HG03025 (cell line): ENCODE measurements at regions not wholly inside any gene's neighbourhood (a gene's known extent, or its start where the extent isn't known, plus 50 kb on each side); places are given as distances from the start of the nearest gene placed in this dataset.

Experiments used
- ATAC-seq: cut with Tn5 transposase; IDR thresholded peaks from one replicate; pipeline ENCODE4 v1.9.1; 2021; ENCODE audit warnings: mild to moderate bottlenecking, moderate library complexity; ENCODE audit not compliant: unreplicated experiment, low FRiP score

GRCh38 chr10:78617631-78618030, 451.1 kb upstream of the ZMIZ1 start:
- no peak for ATAC-seq

GRCh38 chr10:78618050-78618449, 450.7 kb upstream of the ZMIZ1 start:
- ATAC-seq: no peak

- no peak for ATAC-seq
Observed at GRCh38 chr10:78619115-78619851, 449.5 kb upstream of the ZMIZ1 start.

- no peak for ATAC-seq
Observed at GRCh38 chr10:78619896-78620295, 448.9 kb upstream of the ZMIZ1 start.

- no peak for ATAC-seq
Observed at GRCh38 chr10:78620985-78621799, 447.6 kb upstream of the ZMIZ1 start.

- ATAC-seq: no peak
Observed at GRCh38 chr10:78623578-78624215, 445.1 kb upstream of the ZMIZ1 start.

GRCh38 chr10:78624791-78625190, 444.0 kb upstream of the ZMIZ1 start:
- ATAC-seq: no peak

- ATAC-seq: no peak
Observed at GRCh38 chr10:78626471-78626870, 442.3 kb upstream of the ZMIZ1 start.

GRCh38 chr10:78627254-78627795, 441.4 kb upstream of the ZMIZ1 start:
- no peak for ATAC-seq

GRCh38 chr10:78628976-78629375, 439.8 kb upstream of the ZMIZ1 start:
- no peak for ATAC-seq

- ATAC-seq: no peak
Observed at GRCh38 chr10:78629773-78630172, 439.0 kb upstream of the ZMIZ1 start.

- no peak for ATAC-seq
Observed at GRCh38 chr10:78630944-78631838, 437.6 kb upstream of the ZMIZ1 start.

- ATAC-seq: peak; percentile 50
Observed at GRCh38 chr10:78634389-78634815, 434.4 kb upstream of the ZMIZ1 start.

- ATAC-seq: no peak
Observed at GRCh38 chr10:78634835-78635234, 433.9 kb upstream of the ZMIZ1 start.

- no peak for ATAC-seq
Observed at GRCh38 chr10:78639629-78640028, 429.1 kb upstream of the ZMIZ1 start.

GRCh38 chr10:78640796-78641636, 427.8 kb upstream of the ZMIZ1 start:
- ATAC-seq: no peak

- ATAC-seq: no peak
Observed at GRCh38 chr10:78641693-78642092, 427.1 kb upstream of the ZMIZ1 start.

GRCh38 chr10:78642269-78642816, 426.4 kb upstream of the ZMIZ1 start:
- ATAC-seq: no peak

- no peak for ATAC-seq
Observed at GRCh38 chr10:78643513-78643912, 425.3 kb upstream of the ZMIZ1 start.
